Ishikawa (cell line): ENCODE measurements at regions not wholly inside any gene's neighbourhood (a gene's known extent, or its start where the extent isn't known, plus 50 kb on each side); places are given as distances from the start of the nearest gene placed in this dataset.

Experiments
- CEBPB ChIP-seq: IDR thresholded peaks from 2 replicates; pipeline ENCODE4 v1.6.1; 2012
- CREB1 ChIP-seq: IDR thresholded peaks from 2 replicates; pipeline ENCODE4 v1.6.1; 2012; ENCODE audit warnings: low read depth
- EGR1 ChIP-seq: IDR thresholded peaks from 2 replicates; pipeline ENCODE4 v1.6.1; 2012
- EP300 ChIP-seq: IDR thresholded peaks from 2 replicates; pipeline ENCODE4 v1.6.1; 2012; ENCODE audit warnings: borderline replicate concordance
- FOXM1 ChIP-seq: IDR thresholded peaks from 2 replicates; pipeline ENCODE4 v1.6.1; 2012; ENCODE audit warnings: low read depth, borderline replicate concordance
- NFIC ChIP-seq: IDR thresholded peaks from 2 replicates; pipeline ENCODE4 v1.6.1; 2012
- RAD21 ChIP-seq: IDR thresholded peaks from 2 replicates; pipeline ENCODE4 v1.6.1; 2012; ENCODE audit warnings: low read depth
- TAF1 ChIP-seq: IDR thresholded peaks from 2 replicates; pipeline ENCODE4 v1.6.1; 2012; ENCODE audit warnings: low read depth, mild to moderate bottlenecking
- TCF12 ChIP-seq: IDR thresholded peaks from 2 replicates; pipeline ENCODE4 v1.6.1; 2012; ENCODE audit warnings: low read depth
- TEAD4 ChIP-seq: IDR thresholded peaks from 2 replicates; pipeline ENCODE4 v1.6.1; 2012
- YY1 ChIP-seq: IDR thresholded peaks from 2 replicates; pipeline ENCODE4 v1.6.1; 2012; ENCODE audit warnings: low read depth
- ZBTB7A ChIP-seq: IDR thresholded peaks from 2 replicates; pipeline ENCODE4 v1.6.1; 2012; ENCODE audit warnings: low read depth
- TF ChIP-seq, protein P1 (sequence below): IDR thresholded peaks from 2 replicates; pipeline ENCODE4 v1.6.1; 2012
- TF ChIP-seq, protein P2 (sequence below): IDR thresholded peaks from 2 replicates; pipeline ENCODE4 v1.6.1; 2012; ENCODE audit warnings: low read depth, mild to moderate bottlenecking
- TF ChIP-seq, protein P3 (sequence below): IDR thresholded peaks from 2 replicates; pipeline ENCODE4 v1.6.1; 2012

DNA sequence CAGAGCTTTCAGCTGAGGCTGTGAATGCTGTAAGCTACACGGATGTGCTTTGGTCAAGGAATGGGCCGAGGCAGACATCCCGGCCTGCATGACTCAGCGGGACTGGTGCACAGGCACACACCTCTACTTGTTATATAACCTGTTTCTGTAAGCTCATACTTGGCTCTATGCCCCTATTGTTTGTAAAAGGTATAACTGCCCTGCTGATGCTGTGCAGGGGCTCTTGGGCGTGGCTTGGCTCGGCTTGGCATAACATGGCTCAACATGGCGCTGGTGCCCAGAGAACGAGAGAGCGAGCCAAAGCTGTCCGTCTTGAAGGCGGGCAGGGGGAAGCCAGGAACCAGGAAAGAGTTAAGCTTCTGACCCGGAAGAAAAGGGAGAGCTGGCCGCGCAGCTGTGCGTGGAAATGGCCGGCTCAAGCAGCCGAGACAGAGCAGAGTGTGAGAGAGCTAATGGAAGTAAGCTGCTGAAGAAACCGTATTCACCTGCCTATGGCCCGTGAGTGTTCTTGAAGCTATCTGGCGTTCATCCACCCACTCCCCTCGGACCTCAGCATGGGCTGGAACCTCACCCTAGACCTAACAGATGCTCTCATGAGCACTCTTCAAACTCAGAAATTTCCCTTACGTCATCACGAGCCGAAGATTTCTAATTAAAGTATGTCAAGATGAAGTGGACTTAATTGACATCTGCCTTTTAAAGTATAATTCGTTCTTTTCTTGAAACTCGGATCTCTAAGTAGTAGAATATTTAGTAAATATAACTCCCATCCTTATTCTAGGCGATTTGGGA is 286.3 kb upstream of the AGA start:
- peak; percentile 59 for TF ChIP-seq YY1
- peak; percentile 45 for TF ChIP-seq EP300
- TF ChIP-seq ZBTB7A: no peak
- TF ChIP-seq TEAD4: peak; percentile 32; the same call in 1 of the 2 replicates
- TF ChIP-seq TCF12: 0 out of 2 replicates have a peak, but pooled peaks have one; percentile 36
- TF ChIP-seq, protein P1, sequence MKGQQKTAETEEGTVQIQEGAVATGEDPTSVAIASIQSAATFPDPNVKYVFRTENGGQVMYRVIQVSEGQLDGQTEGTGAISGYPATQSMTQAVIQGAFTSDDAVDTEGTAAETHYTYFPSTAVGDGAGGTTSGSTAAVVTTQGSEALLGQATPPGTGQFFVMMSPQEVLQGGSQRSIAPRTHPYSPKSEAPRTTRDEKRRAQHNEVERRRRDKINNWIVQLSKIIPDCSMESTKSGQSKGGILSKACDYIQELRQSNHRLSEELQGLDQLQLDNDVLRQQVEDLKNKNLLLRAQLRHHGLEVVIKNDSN: no peak
- TF ChIP-seq EGR1: no peak
- TF ChIP-seq RAD21: no peak
- TF ChIP-seq NFIC: peak; percentile 83
- TF ChIP-seq, protein P2, sequence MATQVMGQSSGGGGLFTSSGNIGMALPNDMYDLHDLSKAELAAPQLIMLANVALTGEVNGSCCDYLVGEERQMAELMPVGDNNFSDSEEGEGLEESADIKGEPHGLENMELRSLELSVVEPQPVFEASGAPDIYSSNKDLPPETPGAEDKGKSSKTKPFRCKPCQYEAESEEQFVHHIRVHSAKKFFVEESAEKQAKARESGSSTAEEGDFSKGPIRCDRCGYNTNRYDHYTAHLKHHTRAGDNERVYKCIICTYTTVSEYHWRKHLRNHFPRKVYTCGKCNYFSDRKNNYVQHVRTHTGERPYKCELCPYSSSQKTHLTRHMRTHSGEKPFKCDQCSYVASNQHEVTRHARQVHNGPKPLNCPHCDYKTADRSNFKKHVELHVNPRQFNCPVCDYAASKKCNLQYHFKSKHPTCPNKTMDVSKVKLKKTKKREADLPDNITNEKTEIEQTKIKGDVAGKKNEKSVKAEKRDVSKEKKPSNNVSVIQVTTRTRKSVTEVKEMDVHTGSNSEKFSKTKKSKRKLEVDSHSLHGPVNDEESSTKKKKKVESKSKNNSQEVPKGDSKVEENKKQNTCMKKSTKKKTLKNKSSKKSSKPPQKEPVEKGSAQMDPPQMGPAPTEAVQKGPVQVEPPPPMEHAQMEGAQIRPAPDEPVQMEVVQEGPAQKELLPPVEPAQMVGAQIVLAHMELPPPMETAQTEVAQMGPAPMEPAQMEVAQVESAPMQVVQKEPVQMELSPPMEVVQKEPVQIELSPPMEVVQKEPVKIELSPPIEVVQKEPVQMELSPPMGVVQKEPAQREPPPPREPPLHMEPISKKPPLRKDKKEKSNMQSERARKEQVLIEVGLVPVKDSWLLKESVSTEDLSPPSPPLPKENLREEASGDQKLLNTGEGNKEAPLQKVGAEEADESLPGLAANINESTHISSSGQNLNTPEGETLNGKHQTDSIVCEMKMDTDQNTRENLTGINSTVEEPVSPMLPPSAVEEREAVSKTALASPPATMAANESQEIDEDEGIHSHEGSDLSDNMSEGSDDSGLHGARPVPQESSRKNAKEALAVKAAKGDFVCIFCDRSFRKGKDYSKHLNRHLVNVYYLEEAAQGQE: no peak
- no peak for TF ChIP-seq FOXM1
- no peak for TF ChIP-seq CEBPB
- TF ChIP-seq CREB1: no peak
- TF ChIP-seq, protein P3, sequence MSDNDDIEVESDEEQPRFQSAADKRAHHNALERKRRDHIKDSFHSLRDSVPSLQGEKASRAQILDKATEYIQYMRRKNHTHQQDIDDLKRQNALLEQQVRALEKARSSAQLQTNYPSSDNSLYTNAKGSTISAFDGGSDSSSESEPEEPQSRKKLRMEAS: no peak
- TF ChIP-seq TAF1: no peak

DNA sequence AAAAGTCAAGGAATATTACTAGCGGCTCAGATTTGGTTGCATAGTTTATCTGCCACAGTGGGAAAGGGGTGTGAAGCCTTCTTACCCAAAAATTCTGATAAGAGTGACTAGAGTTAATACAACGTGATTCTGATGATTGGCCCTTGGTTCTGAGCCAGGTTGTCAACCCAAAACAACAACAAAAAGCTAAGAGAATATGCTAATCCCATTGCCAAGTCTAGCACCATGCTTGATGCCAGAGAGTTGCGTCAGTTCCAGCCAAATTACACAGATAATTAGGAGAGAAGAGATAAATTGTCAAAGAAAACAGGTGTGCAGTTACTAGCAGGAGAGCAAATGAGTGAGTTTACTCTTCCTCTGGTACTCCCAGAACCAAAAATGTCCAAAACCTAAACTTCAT is 287.4 kb upstream of the AGA start:
- no peak for TF ChIP-seq TCF12
- no peak for TF ChIP-seq NFIC
- TF ChIP-seq CEBPB: no peak
- TF ChIP-seq, protein P2: no peak
- TF ChIP-seq, protein P3: no peak
- no peak for TF ChIP-seq RAD21
- no peak for TF ChIP-seq YY1
- TF ChIP-seq FOXM1: no peak
- no peak for TF ChIP-seq TEAD4
- TF ChIP-seq, protein P1: no peak
- TF ChIP-seq EP300: no peak
- TF ChIP-seq ZBTB7A: no peak
- no peak for TF ChIP-seq EGR1
- no peak for TF ChIP-seq CREB1

DNA sequence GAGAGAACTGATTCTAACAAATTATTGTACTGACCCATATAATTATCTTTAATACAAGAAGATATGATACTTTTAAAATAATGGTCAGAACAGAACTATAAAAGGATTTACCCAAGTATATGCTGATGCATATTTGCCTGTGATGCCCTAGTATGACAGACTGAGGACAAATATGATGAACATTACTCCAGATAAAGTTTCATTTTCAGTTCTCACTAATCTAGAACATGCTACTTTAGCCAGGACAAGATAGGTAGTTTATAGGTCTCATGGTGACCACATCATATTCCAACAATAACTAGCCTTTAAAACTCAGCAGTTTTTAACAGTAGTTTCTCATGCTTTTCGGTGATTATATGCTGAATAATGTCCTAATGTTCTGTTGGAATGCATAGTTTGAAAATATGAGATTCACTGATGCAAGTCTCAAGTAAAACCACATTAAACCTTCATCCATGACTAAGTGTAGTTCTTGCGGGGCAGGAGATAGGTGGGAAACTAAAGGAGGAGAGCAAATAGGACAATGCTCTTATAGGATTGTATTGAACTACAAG is 295.2 kb upstream of the AGA start:
- TF ChIP-seq CREB1 (no peak), FOXM1 (no peak), TAF1 (no peak), EGR1 (no peak), NFIC (no peak), RAD21 (no peak)
- TF ChIP-seq, protein P1: no peak
- TF ChIP-seq, protein P3: no peak

DNA sequence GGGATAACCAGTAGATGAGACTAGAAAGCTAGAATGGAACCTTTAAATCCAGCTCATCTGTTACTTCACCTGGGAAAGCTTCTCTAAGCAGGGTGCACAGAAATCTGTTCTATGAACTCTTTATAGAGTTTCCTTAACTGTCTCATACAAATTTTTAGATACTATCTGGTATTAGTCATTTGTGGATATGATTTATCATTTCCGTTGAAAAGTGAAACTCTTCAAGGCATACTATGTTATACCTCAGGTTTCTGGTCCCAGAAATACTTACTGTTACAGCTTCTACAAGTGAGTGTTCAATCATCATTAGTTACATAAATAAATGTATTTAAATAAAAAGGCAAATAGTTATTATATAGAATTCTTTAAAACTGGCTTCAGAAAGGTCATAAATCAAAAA is 298.3 kb upstream of the AGA start:
- no peak for TF ChIP-seq CREB1
- TF ChIP-seq TAF1: no peak
- no peak for TF ChIP-seq YY1
- TF ChIP-seq CEBPB: no peak
- no peak for TF ChIP-seq EP300

DNA sequence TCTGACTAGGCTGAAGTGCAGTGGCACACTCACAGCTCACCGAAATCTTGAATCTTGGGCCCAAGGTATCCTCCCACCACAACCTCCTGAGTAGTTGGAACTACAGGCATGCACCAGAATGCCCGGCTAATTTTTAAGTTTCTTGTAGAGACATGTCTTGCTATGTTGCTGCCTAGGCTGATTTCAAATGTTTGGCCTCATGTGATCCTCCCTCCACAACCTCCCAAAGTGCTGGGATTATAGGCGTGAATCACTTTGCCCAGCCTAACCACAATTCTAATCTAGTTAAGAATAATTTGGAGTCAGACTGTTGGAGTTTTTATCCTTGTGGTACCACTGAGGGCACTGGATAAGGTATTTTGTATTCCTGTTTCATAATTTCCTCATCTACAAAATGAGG is 317.5 kb upstream of the AGA start:
- TF ChIP-seq EP300 (no peak), TAF1 (no peak), ZBTB7A (no peak), YY1 (no peak)

DNA sequence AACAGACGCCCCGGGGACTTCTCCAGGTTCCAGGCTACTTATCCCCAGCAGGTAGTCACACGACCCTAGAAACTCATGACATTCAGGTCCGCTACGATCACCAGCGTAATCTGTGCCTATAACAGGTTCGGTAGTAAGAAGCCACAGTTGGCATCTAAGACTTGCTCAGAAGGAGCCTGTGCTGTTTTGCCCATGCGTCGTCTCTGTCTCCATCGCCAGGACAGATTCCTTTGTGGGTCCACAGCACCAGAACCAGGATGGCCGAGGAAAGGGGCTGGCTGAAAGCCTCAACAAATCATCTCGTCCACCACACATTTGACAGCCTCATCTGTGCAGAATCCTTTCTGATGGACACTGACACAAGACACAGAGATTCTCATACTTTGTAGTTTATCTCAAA is 319.5 kb upstream of the AGA start:
- no peak for TF ChIP-seq NFIC
- TF ChIP-seq, protein P3: no peak
- TF ChIP-seq, protein P1: no peak
- no peak for TF ChIP-seq RAD21
- TF ChIP-seq YY1: no peak
- no peak for TF ChIP-seq TAF1
- no peak for TF ChIP-seq CREB1
- TF ChIP-seq FOXM1: no peak
- TF ChIP-seq TEAD4: no peak
- TF ChIP-seq EGR1: no peak
- no peak for TF ChIP-seq ZBTB7A
